Liver (tissue), 8 donors: ENCODE measurements at regions not wholly inside any gene's neighbourhood (a gene's known extent, or its start where the extent isn't known, plus 50 kb on each side); places are given as distances from the start of the nearest gene placed in this dataset.

Source experiments
- DNase-seq: peaks from one replicate; pipeline ENCODE4 v3.0.0-alpha.2; 2017; ENCODE audit warnings: low spot score
- H3K27ac ChIP-seq, 2 donors: one replicate each; pipeline ENCODE4 v1.7.0; 2013; ENCODE audit warnings: inconsistent platforms in 2 of 2, low read length in 2 of 2, control low read depth in 1 of 2, low read depth in 1 of 2, mild to moderate bottlenecking in 1 of 2
- H3K27me3 ChIP-seq, 4 donors: one replicate each; pipeline versions ENCODE4 v1.6.1 to v1.7.0; 2013; ENCODE audit warnings: low read length in 3 of 4, inconsistent platforms in 1 of 4, mild to moderate bottlenecking in 1 of 4, moderate library complexity in 1 of 4; ENCODE audit not compliant: control insufficient read depth in 4 of 4, insufficient read depth in 4 of 4
- H3K36me3 ChIP-seq, 4 donors: one replicate each; pipeline versions ENCODE4 v1.6.1 to v1.7.0; 2013; ENCODE audit warnings: low read length in 3 of 4, mild to moderate bottlenecking in 3 of 4, low read depth in 1 of 4, moderate library complexity in 1 of 4; ENCODE audit not compliant: control insufficient read depth in 4 of 4, insufficient read depth in 3 of 4
- H3K4me1 ChIP-seq, 4 donors: one replicate each; pipeline versions ENCODE4 v1.6.1 to v1.7.0; 2013; ENCODE audit warnings: low read length in 3 of 4, mild to moderate bottlenecking in 3 of 4, moderate library complexity in 1 of 4; ENCODE audit not compliant: control insufficient read depth in 4 of 4, insufficient read depth in 4 of 4
- H3K4me3 ChIP-seq, 3 donors: one replicate each; pipeline versions ENCODE4 v1.6.1 to v1.7.0; 2013; ENCODE audit warnings: low read length in 3 of 3, control low read depth in 1 of 3, low read depth in 1 of 3, mild to moderate bottlenecking in 1 of 3
- H3K9ac ChIP-seq, 2 donors: one replicate each; pipeline ENCODE4 v1.7.0; 2013; ENCODE audit warnings: low read length in 2 of 2, mild to moderate bottlenecking in 2 of 2, moderate library complexity in 2 of 2, control low read depth in 1 of 2, low read depth in 1 of 2
- H3K9me3 ChIP-seq, 4 donors: one replicate each; pipeline versions ENCODE4 v1.6.1 to v1.7.0; 2013; ENCODE audit warnings: low read length in 3 of 4; ENCODE audit not compliant: control insufficient read depth in 4 of 4
- ATF3 ChIP-seq: IDR thresholded peaks from 2 replicates; pipeline ENCODE4 v1.6.1; 2016; ENCODE audit warnings: antibody characterized with exemption
- CTCF ChIP-seq: fragments of 150-350 bp; IDR thresholded peaks from 2 replicates; pipeline ENCODE4 v1.5.1; 2017; ENCODE audit warnings: improper control_type of control experiment, low read depth, low read length; ENCODE audit not compliant: missing input control
- HNF4A ChIP-seq, 2 donors: conservative IDR thresholded peaks; 2 replicates each; pipeline ENCODE4 v1.6.1; 2016; ENCODE audit warnings: antibody characterized with exemption in 2 of 2, mild to moderate bottlenecking in 2 of 2
- HNF4G ChIP-seq: IDR thresholded peaks from 2 replicates; pipeline ENCODE4 v1.6.1; 2016; ENCODE audit warnings: antibody characterized with exemption
- JUND ChIP-seq, 2 donors: IDR thresholded peaks; 2 replicates each; pipeline ENCODE4 v1.6.1; 2016; ENCODE audit warnings: antibody characterized with exemption in 2 of 2
- MAX ChIP-seq: IDR thresholded peaks from 2 replicates; pipeline ENCODE4 v1.6.1; 2016; ENCODE audit warnings: antibody characterized with exemption
- NR2F2 ChIP-seq: IDR thresholded peaks from 2 replicates; pipeline ENCODE4 v1.6.1; 2016; ENCODE audit warnings: antibody characterized with exemption
- RAD21 ChIP-seq, 2 donors: IDR thresholded peaks; 2 replicates each; pipeline ENCODE4 v1.6.1; 2016; ENCODE audit warnings: antibody characterized with exemption in 2 of 2, mild to moderate bottlenecking in 2 of 2
- SP1 ChIP-seq: IDR thresholded peaks from 2 replicates; pipeline ENCODE4 v1.6.1; 2018; ENCODE audit warnings: antibody characterized with exemption, mild to moderate bottlenecking
- YY1 ChIP-seq: IDR thresholded peaks from 2 replicates; pipeline ENCODE4 v1.6.1; 2016; ENCODE audit warnings: antibody characterized with exemption, mild to moderate bottlenecking
- ZBTB33 ChIP-seq: IDR thresholded peaks from 2 replicates; pipeline ENCODE4 v1.6.1; 2016; ENCODE audit warnings: antibody characterized with exemption
- WGBS: extraction: QIAGEN DNeasy Blood & Tissue Kit; methylation state at CpG from one replicate; pipeline ENCODE4 v1.1.7; 2013; 5-methylcytosine and 5-hydroxymethylcytosine counted together
- donor health status: healthy.
- donor health status: healthy.
- donor health status: healthy.
- donor health status: healthy.
- donor health status: healthy.

- Histone ChIP-seq H3K9ac (no peak overlapping the region), H3K4me3 (no peak overlapping the region), H3K27me3 (no peaks in the 10 kb centered on the region), H3K9me3 (no peaks in the 10 kb centered on the region), H3K4me1 (peaks cover 19 to 78% (median 57%) of the 10 kb centered on the region in 4 donors), H3K36me3 (no peaks in the 10 kb centered on the region), H3K27ac (peak overlapping the region in 1 of 2 donors; percentile 19)
- DNase-seq = no peak
- no peak for TF ChIP-seq JUND (IDR thresholded peaks at IDR 0.05)
- no peak for TF ChIP-seq ZBTB33
- no peak for TF ChIP-seq ATF3
- TF ChIP-seq MAX = no peak
- TF ChIP-seq CTCF = no peak
- TF ChIP-seq RAD21 (IDR thresholded peaks at IDR 0.05) = no peak
- no peak for TF ChIP-seq SP1
- no peak for TF ChIP-seq NR2F2
- TF ChIP-seq HNF4A (conservative IDR thresholded peaks at IDR 0.05) = no peak
- no peak for TF ChIP-seq YY1
- no peak for TF ChIP-seq HNF4G
- WGBS = 85% methylated on average over 1 of the region's 1 CpG
Measured at GRCh38 chr10:59003203-59003602, 173.2 kb upstream of the PHYHIPL start.

- H3K4me1 ChIP-seq = peaks cover 19 to 77% (median 52%) of the 10 kb centered on the region in 4 donors
- WGBS = 67% methylated on average over 1 of the region's 1 CpG
- TF ChIP-seq CTCF = no peak
- TF ChIP-seq YY1 = no peak
- no peak overlapping the region for H3K4me3 ChIP-seq
- no peak overlapping the region for H3K9ac ChIP-seq
- DNase-seq = no peak
- H3K27me3 ChIP-seq = no peaks in the 10 kb centered on the region
- no peaks in the 10 kb centered on the region for H3K36me3 ChIP-seq
- H3K27ac ChIP-seq = no peak overlapping the region
- no peaks in the 10 kb centered on the region for H3K9me3 ChIP-seq
Measured at GRCh38 chr10:59004392-59004791, 172.1 kb upstream of the PHYHIPL start.
